HCT116 (cell line): ENCODE measurements at regions not wholly inside any gene's neighbourhood (a gene's known extent, or its start where the extent isn't known, plus 50 kb on each side); places are given as distances from the start of the nearest gene placed in this dataset.

Experiments used
- ATAC-seq: fragments of 200-7000 bp; cut with Tn5 transposase; 2 replicates; pipeline ENCODE4 v1.9.1; 2020; ENCODE audit warnings: mild to moderate bottlenecking, moderate library complexity
- BruUV-seq: library from RNA; stranded (reverse); fragments of 400-500 nt; replicated peaks from 2 replicates; lab custom pipeline; 2021; lab: Mats Ljungman, UMichigan
- CTCF ChIA-PET: fragments of 300-600 bp; sonication (Branson Sonifier 250); formaldehyde crosslinking; loops from one replicate; lab custom pipeline; 2021; ENCODE audit warnings: antibody characterized with exemption; lab: Charles Lee
- POLR2A ChIA-PET: fragments of 300-600, 350-600 bp; sonication (Branson Sonifier 250); formaldehyde crosslinking; loops from one replicate; lab custom pipeline; 2021; ENCODE audit warnings: antibody characterized with exemption; lab: Charles Lee
- RAD21 ChIA-PET, 2 experiments: fragments of 300-600 bp; sonication (Branson Sonifier 250); formaldehyde crosslinking; loops; one replicate each; lab custom pipeline; 2023; ENCODE audit warnings: low total read pairs in 2 of 2; ENCODE audit not compliant: uncharacterized antibody in 2 of 2, unreplicated experiment in 2 of 2, low non-redundant PET in 1 of 2; lab: Charles Lee
- DNase-seq: peaks from one replicate; pipeline ENCODE4 v3.0.0-alpha.2; 2010; ENCODE audit warnings: low read depth, low spot score
- H2AFZ ChIP-seq: fragments of 200-600 bp; shearing (Covaris generic), sonication (generic); 2 replicates; pipeline ENCODE4 v1.6.1; 2017; ENCODE audit warnings: low read depth, mixed run types, mixed read lengths, antibody characterized with exemption, low read length; ENCODE audit not compliant: poor library complexity, severe bottlenecking
- H3K27ac ChIP-seq: 2 replicates; pipeline ENCODE4 v1.5.1; 2012; ENCODE audit warnings: low read depth, low read length
- H3K27me3 ChIP-seq: fragments of 200-600 bp; sonication (generic); 2 replicates; pipeline ENCODE4 v1.6.1; 2016; ENCODE audit warnings: mixed run types, low read length, mixed read lengths; ENCODE audit not compliant: insufficient read depth
- H3K36me3 ChIP-seq, 2 experiments: fragments of 200-500 bp in 1 of 2; fragments of 200-600 bp in 1 of 2; sonication (Bioruptor generic) in 1 of 2; sonication (generic) in 1 of 2; 2 replicates each; pipeline versions ENCODE4 v1.5.1 to v1.6.1; 2014 to 2016; ENCODE audit warnings: low read length in 2 of 2, inconsistent platforms in 1 of 2, mixed read lengths in 1 of 2, mixed run types in 1 of 2; ENCODE audit not compliant: insufficient read depth in 2 of 2, control insufficient read depth in 1 of 2
- H3K4me1 ChIP-seq, 2 experiments: fragments of 200-600 bp in 1 of 2; sonication (generic) in 1 of 2; 2 replicates each; pipeline versions ENCODE4 v1.5.1 to v1.6.1; 2012 to 2017; ENCODE audit warnings: low read length in 2 of 2, inconsistent platforms in 1 of 2, mild to moderate bottlenecking in 1 of 2, mixed read lengths in 1 of 2, mixed run types in 1 of 2, moderate library complexity in 1 of 2; ENCODE audit not compliant: insufficient read depth in 2 of 2, control insufficient read depth in 1 of 2
- H3K4me2 ChIP-seq: fragments of 200-600 bp; sonication (generic); 2 replicates; pipeline ENCODE4 v1.6.1; 2017; ENCODE audit warnings: mixed run types, low read length, mixed read lengths
- H3K4me3 ChIP-seq, 2 experiments: fragments of 200-600 bp in 1 of 2; sonication (generic) in 1 of 2; replicated peaks in 1 of 2; 2 replicates each; pipeline ENCODE4 v1.5.1; 2011 to 2016; ENCODE audit warnings: low read length in 2 of 2, control low read depth in 1 of 2, low read depth in 1 of 2, mild to moderate bottlenecking in 1 of 2, mixed read lengths in 1 of 2, mixed run types in 1 of 2
- H3K79me2 ChIP-seq: fragments of 200-600 bp; sonication (generic); 2 replicates; pipeline ENCODE4 v1.6.1; 2017; ENCODE audit warnings: mild to moderate bottlenecking, mixed run types, low read length, moderate library complexity, mixed read lengths; ENCODE audit not compliant: insufficient read depth
- H3K9ac ChIP-seq: fragments of 200-600 bp; sonication (generic); 2 replicates; pipeline ENCODE4 v1.6.1; 2016; ENCODE audit warnings: low read length, mixed read lengths
- H3K9me2 ChIP-seq: fragments of 200-600 bp; sonication (generic), shearing (Covaris generic); 2 replicates; pipeline ENCODE4 v1.6.1; 2017; ENCODE audit warnings: mixed run types, mild to moderate bottlenecking, moderate library complexity; ENCODE audit not compliant: insufficient read depth
- H3K9me3 ChIP-seq, 2 experiments: fragments of 200-500 bp in 1 of 2; fragments of 200-600 bp in 1 of 2; sonication (Bioruptor generic) in 1 of 2; sonication (generic) in 1 of 2; 2 replicates each; pipeline ENCODE4 v1.6.1; 2014 to 2017; ENCODE audit warnings: low read length in 2 of 2, mixed read lengths in 2 of 2, inconsistent platforms in 1 of 2, low read depth in 1 of 2, mild to moderate bottlenecking in 1 of 2, mixed run types in 1 of 2, moderate library complexity in 1 of 2; ENCODE audit not compliant: control insufficient read depth in 1 of 2, insufficient read depth in 1 of 2
- H4K20me1 ChIP-seq: fragments of 200-600 bp; sonication (generic), shearing (Covaris generic); 2 replicates; pipeline ENCODE4 v1.6.1; 2017; ENCODE audit warnings: mixed run types, mild to moderate bottlenecking, moderate library complexity; ENCODE audit not compliant: insufficient read depth
- CBX3 ChIP-seq: IDR thresholded peaks from 2 replicates; pipeline ENCODE4 v1.6.1; 2012; ENCODE audit warnings: low read depth
- CEBPB ChIP-seq: IDR thresholded peaks from 2 replicates; pipeline ENCODE4 v1.6.1; 2012; ENCODE audit warnings: low read depth
- EGR1 ChIP-seq: IDR thresholded peaks from 2 replicates; pipeline ENCODE4 v1.6.1; 2012; ENCODE audit warnings: low read depth
- ELF1 ChIP-seq: IDR thresholded peaks from 2 replicates; pipeline ENCODE4 v1.6.1; 2012; ENCODE audit warnings: low read depth, borderline replicate concordance
- EZH2phosphoT487 ChIP-seq: fragments of 200-600 bp; IDR thresholded peaks from 2 replicates; pipeline ENCODE4 v1.6.1; 2018; ENCODE audit warnings: antibody characterized with exemption, borderline replicate concordance
- FOSL1 ChIP-seq: IDR thresholded peaks from 2 replicates; pipeline ENCODE4 v1.6.1; 2012; ENCODE audit warnings: low read depth
- JUND ChIP-seq: IDR thresholded peaks from 2 replicates; pipeline ENCODE4 v1.6.1; 2012
- POLR2A ChIP-seq: IDR thresholded peaks from 2 replicates; pipeline ENCODE4 v1.7.0; 2011; ENCODE audit warnings: borderline replicate concordance; ENCODE audit not compliant: insufficient read depth, insufficient read length; ENCODE audit errors: extremely low read depth
- POLR2AphosphoS5 ChIP-seq: IDR thresholded peaks from 2 replicates; pipeline ENCODE4 v1.6.1; 2011; ENCODE audit warnings: mild to moderate bottlenecking, low read depth, low read length, moderate library complexity
- ZNF274 ChIP-seq: fragments of 200-500 bp; sonication (Bioruptor generic); IDR thresholded peaks from 2 replicates; pipeline ENCODE4 v1.6.1; 2014; ENCODE audit warnings: mild to moderate bottlenecking, low read depth, low read length, inconsistent platforms
- intact Hi-C: fragments of 100-400 bp; cut with micrococcal nuclease; formaldehyde crosslinking; loops from 2 replicates; pipeline ENCODE4 v1.10.0; 2022
- TF ChIP-seq, protein P1 (sequence below): IDR thresholded peaks from 2 replicates; pipeline ENCODE4 v1.6.1; 2012
- TF ChIP-seq, protein P2 (sequence below): IDR thresholded peaks from 2 replicates; pipeline ENCODE4 v1.6.1; 2012; ENCODE audit warnings: low read depth

DNA sequence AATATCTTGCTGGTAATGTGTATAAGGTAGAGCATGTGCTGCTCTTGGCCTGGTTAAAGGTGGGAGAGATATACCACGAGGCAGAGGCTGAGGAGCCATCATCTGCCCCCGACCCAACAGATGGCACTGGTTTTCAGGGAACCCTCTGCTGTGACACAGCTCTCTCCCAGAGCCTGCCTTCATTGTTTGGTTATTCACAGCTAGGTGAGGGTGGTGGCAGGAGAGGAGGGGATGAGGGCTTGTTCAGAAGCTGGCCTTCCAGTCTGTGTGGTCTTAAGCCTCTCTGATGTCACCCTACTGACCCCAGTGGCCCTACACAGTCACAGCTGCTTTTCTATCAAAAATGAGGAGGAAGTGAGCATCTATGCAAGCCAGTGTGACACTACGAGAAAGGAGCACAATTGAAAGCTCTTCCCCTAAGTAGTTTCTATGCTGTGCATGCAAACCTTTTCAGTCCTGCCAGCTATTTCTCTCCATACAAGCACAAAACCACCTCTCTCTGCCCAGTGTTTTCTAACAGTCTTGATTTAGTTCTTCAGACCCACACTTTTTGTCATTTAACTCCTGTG is 258.4 kb upstream of the AGTR1 start:
- RAD21 ChIA-PET: no interaction called here
- intact Hi-C loops: no loop called here

More for the DNA sequence above, 258.4 kb upstream of the AGTR1 start:
- Histone ChIP-seq H3K79me2 (no peaks in the 10 kb centered on the region), H3K9ac (no peak overlapping the region), H3K27me3 (no peaks in the 10 kb centered on the region), H3K27ac (no peak overlapping the region), H3K4me1 (no peaks in the 10 kb centered on the region), H3K9me2 (no peaks in the 10 kb centered on the region), H3K4me2 (no peak overlapping the region), H2AFZ (no peak overlapping the region), H3K4me3 (no peak overlapping the region), H3K9me3 (no peaks in the 10 kb centered on the region), H4K20me1 (no peaks in the 10 kb centered on the region), H3K36me3 (no peaks in the 10 kb centered on the region)
- CTCF ChIA-PET: no interaction called here
- DNase-seq (no peak), ATAC-seq (no peak)
- TF ChIP-seq POLR2A (no peak), JUND (no peak), CEBPB (no peak), ZNF274 (no peak), FOSL1 (no peak), EGR1 (no peak), ELF1 (no peak), EZH2phosphoT487 (no peak), POLR2AphosphoS5 (no peak), CBX3 (no peak)
- TF ChIP-seq, protein P1, sequence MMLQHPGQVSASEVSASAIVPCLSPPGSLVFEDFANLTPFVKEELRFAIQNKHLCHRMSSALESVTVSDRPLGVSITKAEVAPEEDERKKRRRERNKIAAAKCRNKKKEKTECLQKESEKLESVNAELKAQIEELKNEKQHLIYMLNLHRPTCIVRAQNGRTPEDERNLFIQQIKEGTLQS: no peak
- TF ChIP-seq, protein P2, sequence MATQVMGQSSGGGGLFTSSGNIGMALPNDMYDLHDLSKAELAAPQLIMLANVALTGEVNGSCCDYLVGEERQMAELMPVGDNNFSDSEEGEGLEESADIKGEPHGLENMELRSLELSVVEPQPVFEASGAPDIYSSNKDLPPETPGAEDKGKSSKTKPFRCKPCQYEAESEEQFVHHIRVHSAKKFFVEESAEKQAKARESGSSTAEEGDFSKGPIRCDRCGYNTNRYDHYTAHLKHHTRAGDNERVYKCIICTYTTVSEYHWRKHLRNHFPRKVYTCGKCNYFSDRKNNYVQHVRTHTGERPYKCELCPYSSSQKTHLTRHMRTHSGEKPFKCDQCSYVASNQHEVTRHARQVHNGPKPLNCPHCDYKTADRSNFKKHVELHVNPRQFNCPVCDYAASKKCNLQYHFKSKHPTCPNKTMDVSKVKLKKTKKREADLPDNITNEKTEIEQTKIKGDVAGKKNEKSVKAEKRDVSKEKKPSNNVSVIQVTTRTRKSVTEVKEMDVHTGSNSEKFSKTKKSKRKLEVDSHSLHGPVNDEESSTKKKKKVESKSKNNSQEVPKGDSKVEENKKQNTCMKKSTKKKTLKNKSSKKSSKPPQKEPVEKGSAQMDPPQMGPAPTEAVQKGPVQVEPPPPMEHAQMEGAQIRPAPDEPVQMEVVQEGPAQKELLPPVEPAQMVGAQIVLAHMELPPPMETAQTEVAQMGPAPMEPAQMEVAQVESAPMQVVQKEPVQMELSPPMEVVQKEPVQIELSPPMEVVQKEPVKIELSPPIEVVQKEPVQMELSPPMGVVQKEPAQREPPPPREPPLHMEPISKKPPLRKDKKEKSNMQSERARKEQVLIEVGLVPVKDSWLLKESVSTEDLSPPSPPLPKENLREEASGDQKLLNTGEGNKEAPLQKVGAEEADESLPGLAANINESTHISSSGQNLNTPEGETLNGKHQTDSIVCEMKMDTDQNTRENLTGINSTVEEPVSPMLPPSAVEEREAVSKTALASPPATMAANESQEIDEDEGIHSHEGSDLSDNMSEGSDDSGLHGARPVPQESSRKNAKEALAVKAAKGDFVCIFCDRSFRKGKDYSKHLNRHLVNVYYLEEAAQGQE: no peak
- POLR2A ChIA-PET: no interaction called here
- no TSS peak for BruUV-seq
